AG09309 (cell line): ENCODE measurements at regions not wholly inside any gene's neighbourhood (a gene's known extent, or its start where the extent isn't known, plus 50 kb on each side); places are given as distances from the start of the nearest gene placed in this dataset.

ENCODE experiments used
- DNase-seq: peaks from one replicate; pipeline ENCODE4 v3.0.0-alpha.2; 2010; ENCODE audit warnings: low read depth
- H3K4me3 ChIP-seq: 2 replicates; pipeline ENCODE4 v1.5.1; 2011; ENCODE audit warnings: mild to moderate bottlenecking, low read depth, low read length, moderate library complexity; ENCODE audit not compliant: control insufficient read depth
- TF ChIP-seq, protein P1 (sequence below): IDR thresholded peaks from 2 replicates; pipeline ENCODE4 v1.5.1; 2011; ENCODE audit warnings: mild to moderate bottlenecking, low read depth, low read length, inconsistent platforms; ENCODE audit not compliant: insufficient read depth, control insufficient read depth; ENCODE audit errors: missing control alignments

DNA sequence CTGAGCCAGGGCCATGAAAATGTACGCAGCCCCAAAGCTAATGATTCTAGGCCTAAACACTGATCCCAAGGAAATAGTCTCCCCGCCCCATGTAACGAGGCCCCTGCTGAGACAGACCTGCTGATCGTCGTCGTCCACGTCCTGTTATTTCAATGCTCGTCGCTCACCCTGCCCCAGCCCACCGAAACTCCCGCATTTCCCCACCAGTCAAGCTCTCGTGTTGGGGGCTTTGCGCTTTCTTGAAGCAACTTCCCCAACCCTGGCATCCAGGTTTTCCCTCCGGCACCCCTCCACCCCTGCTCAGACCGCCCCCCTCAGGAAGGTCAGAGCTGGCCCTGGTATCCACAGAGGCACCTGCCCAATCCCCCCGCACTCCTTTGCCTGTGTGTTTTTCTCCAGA is 58.8 kb upstream of the LINC01488 start:
- no peak overlapping the region for H3K4me3 ChIP-seq
- no peak for DNase-seq
- TF ChIP-seq, protein P1, sequence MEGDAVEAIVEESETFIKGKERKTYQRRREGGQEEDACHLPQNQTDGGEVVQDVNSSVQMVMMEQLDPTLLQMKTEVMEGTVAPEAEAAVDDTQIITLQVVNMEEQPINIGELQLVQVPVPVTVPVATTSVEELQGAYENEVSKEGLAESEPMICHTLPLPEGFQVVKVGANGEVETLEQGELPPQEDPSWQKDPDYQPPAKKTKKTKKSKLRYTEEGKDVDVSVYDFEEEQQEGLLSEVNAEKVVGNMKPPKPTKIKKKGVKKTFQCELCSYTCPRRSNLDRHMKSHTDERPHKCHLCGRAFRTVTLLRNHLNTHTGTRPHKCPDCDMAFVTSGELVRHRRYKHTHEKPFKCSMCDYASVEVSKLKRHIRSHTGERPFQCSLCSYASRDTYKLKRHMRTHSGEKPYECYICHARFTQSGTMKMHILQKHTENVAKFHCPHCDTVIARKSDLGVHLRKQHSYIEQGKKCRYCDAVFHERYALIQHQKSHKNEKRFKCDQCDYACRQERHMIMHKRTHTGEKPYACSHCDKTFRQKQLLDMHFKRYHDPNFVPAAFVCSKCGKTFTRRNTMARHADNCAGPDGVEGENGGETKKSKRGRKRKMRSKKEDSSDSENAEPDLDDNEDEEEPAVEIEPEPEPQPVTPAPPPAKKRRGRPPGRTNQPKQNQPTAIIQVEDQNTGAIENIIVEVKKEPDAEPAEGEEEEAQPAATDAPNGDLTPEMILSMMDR, result no peak

DNA sequence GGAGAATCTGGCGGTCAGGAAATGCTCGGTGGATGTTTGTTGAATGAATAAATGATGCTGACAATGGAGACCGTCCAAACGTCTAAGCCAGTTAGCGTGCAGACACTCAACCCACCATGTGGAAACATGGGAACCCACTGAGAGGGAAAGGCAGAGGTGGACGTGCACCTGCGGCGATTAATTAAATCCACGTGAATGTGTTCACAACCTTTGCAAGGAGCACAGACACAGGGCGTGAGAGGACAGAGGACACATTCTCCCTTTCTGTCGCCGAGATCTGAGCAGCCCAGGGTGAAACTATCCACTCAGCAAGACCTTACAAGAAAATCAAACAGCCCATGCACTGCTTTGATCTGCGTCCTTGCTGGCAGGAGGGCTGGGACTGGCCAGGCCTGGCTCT is 58.3 kb upstream of the LINC01488 start:
- no peak overlapping the region for H3K4me3 ChIP-seq
- no peak for DNase-seq
- TF ChIP-seq, protein P1, result no peak

DNA sequence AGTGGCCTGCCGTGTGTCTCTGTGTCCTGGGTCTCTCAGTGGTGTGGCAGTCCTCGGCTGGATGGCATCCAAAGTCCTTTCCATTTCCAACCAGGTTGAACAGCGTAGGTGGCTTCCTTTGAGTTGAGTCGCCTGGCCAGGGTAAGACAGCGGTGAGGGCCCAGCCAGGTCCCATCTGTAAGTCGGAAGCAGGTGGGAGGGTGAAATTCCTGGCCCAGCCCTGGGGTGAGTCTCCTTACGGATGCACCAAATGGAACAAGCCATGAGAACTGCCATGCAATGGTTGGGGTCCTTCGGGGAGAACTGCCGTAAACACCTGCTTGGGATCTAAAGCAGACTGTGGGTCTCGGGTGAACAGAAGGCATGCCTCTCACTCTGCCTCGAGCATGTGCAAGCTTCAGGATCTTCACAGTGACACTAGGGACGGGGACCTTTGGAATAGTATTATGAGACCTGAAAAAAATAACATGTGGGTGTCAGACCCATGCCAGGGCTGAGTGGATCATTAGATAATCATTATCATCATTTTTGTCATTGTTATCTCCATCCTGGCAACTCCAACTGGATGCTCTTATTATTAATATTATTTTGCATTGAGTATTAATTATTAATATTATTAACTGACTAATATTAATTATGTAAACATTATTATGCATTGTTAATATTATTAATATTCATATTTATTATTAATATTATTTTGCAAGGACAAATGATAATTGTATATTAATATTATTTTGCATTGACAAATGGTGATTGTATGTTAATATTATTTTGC is 57.7 kb upstream of the LINC01488 start:
- TF ChIP-seq, protein P1, result no peak
- DNase-seq, result no peak
- H3K4me3 ChIP-seq, result no peak overlapping the region

DNA sequence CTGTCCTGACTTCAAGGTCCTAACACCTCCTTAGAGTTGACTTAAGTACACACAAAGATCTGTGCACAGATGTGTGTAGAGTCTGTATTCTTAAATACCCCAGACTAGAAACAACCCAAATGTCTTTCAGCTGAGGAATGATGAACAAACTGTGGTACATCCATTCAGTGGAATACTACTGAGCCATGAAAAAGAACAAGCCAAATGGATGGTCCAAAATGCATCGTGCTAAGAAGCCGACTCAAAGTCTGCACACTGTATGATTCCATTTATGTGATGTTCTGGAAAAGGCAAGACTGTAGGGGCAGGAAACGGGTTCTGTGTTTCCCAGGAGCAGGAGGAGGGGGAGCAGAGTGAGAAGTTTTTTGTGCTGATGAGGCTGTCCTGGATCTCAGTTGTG is 56.7 kb upstream of the LINC01488 start:
- TF ChIP-seq, protein P1, result no peak
- no peak for DNase-seq
- no peak overlapping the region for H3K4me3 ChIP-seq

DNA sequence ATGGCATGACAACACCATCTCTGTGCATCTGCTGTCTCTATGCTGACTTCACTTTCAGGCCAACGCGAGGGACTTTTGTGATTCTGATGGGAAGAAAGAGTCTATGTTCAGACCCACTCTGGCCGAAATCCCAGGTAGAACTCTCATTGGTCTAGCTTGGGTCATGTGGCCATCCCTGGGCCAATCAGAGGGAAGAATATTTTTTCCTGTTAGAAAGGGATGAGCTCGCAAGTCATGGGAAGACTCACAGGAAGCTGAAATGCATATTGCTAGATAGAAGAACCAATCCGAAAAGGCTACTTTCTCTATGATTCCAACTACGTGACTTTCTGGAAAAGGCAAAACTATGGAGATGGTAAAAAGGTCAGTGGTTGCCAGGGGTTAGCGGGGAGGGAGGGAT is 56.0 kb upstream of the LINC01488 start:
- no peak for DNase-seq
- TF ChIP-seq, protein P1, result no peak
- no peak overlapping the region for H3K4me3 ChIP-seq

DNA sequence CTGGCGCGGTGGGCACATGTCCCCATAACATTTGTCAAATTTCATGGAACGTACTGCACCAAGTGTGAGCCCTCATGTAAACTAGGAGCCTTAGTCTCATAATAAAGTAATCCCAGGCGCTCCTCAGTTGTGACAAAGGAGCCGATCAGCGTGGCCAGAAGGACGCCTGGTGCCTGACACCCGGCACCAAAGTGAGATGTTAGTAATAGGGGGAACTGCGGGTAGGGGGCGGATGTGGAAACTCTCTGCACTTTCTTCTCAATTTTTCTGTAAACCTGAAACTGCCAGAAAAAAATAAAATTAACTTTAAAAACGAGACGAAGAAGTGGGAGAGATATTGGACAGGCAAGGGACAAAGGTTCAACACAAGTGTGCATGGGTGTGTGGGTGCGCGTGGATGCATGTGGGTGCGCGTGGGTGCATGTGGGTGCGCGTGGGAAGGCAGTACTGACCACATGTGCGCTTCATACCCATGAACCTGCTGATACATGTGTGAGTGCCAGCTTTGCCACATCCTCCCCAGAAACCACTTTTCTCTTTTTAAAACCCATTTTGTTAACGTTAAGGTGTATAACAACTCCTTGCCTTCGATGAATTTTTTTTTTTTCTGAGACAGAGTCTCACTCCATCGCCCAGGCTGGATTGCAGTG is 55.4 kb upstream of the LINC01488 start:
- no peak for DNase-seq
- TF ChIP-seq, protein P1, result no peak
- no peak overlapping the region for H3K4me3 ChIP-seq
